ENCODE measurements at regions not wholly inside any gene's neighbourhood (a gene's known extent, or its start where the extent isn't known, plus 50 kb on each side); places are given as distances from the start of the nearest gene placed in this dataset.

DNA sequence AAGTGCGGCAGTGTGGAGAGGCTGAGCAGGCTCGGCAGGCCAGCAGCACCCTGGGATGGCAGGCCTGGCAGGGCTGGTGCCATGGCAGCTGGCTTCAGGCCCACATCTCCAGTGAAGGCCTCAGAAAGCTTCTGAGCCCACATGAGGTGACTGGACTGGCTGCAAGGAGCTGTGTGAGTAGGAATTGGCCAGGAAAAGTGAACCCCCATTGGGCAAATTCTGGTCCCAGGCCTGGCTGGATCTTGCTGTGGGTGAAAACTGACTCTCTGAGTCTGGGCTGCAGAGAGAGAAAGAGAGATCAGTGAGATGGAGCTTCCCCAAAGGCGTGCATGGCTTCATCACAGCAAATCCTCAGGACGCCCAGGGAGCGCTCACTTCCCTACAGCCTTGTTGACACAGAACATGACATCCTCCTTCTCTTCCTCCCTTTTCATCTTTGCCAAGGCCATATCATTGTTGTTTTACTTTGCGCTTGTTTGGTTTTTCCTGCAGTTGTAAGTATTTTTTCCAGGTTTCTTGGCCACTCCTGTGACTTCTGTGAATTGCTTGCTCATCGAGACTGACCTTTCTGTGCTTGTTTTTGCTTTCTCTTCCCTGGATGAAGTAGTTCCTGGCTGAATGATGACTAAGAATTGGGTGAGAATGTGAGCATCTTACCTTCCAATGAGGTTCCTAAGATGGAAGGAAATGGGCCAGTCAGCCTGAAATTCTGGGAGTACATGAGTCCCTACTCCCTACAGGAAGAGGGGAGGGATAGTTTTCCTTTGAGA, 299.1 kb downstream of the TLE3 start:
- no peak for DNase-seq

DNA sequence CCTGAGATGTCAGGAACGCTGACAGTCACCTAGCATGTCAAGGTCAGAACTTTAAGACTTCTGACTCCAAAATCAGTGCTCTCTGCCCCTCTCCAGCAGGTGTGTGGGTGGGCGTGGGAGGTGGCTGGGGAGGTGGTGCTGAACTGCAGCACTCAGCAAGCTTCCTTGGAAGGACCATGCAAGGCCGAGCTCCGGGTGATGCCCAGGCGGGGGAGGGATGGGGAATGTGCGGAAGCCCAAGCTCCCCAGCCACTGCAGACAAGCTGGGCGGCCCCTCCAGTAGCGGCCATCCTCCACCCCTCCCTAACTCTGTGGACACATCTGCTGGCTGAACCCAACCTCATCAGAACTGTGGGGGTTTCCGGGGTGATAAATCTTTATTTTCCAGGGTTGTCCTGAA, 296.6 kb downstream of the TLE3 start:
- DNase-seq = no peak

GRCh38 chr15:69802432-69802831, 295.3 kb downstream of the TLE3 start:
- DNase-seq = no peak

DNA sequence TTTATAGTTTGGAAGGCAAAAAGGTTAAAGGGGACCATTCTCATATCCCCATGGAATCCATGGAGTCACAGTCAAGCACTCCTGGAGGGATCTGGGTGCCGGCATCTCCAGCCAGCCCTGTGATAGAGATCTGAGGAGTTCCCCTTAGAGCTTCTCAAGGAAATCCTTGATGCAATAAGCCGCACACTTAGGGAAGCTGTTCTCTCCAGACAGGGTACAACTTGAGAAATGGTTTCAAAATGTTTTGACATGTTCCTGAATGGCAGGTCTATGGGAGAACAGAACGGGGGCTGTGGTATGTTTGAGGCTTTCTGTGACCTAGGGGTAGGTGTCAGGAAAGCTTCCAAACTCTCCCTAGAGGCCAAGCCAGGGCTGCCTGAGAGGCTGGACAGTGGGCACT, 292.9 kb downstream of the TLE3 start:
- no peak for DNase-seq

GRCh38 chr15:69805248-69805953, 292.3 kb downstream of the TLE3 start:
- no peak for DNase-seq

- DNase-seq = no peak
Observed at GRCh38 chr15:69806287-69806915, 291.3 kb downstream of the TLE3 start.

- DNase-seq = no peak
Observed at GRCh38 chr15:69807721-69808120, 290.0 kb downstream of the TLE3 start.

GRCh38 chr15:69808756-69809155, 289.0 kb downstream of the TLE3 start:
- no peak for DNase-seq

DNA sequence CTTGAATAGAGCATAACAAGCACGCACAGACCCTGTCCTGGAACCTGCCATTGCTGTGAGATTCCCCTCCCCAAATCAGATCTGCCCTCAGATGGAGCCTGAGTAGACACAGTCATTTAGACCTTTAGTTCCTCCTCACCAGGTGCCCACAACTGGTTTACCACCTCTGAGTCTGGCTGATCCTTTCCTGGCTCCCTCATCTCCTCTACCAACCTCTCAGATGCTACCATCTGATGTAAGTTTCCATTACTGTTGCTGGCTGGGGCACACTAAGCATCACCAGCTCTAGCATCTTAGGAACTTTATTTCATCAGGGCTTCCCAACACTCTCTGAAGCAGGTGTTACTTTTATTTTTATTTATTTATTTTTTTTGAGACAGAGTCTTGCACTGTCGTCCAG, 288.3 kb downstream of the TLE3 start:
- no peak for DNase-seq

DNA sequence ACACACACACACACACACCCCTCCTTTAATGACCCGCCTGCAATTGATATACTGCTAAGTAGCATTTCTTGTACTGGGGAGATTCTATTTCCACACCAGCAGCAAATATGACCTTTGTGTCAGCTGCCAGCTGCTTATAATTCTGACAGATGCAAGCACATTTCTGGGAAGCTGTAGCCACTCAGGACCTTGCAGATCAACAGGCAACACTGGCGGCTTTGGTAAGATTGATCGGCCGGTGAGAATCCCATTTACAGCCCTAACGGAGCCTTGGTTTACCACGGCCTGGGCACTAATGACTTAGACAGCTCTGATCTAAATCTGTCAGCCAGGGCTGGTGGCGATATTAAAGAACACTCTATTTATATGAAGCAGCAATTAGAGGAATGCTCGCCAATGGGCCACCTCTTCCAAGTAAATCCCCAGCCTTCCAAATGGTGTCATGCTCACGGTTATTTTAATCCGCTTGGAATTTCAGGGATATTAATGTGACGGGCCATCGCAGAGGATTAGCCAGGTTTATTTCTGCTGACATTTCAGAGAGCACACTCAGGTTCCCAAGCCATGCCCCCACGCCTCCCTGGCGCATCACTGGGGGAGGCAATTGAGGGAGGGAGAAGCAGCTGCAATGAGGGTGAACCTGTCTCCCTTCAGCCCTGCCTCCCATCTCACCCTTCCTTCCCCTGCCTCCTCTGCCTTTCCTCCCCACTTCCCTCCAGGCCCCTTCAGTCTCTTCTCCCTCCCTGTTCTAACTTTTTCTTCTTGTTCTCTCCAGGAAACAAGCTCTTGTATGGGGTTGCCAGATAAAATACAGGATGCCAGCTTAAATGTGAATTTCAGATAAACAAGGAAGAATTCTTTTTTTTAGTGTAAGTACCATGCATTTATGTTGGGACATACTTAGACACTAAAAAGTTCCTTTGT, 287.0 kb downstream of the TLE3 start:
- DNase-seq = no peak

DNA sequence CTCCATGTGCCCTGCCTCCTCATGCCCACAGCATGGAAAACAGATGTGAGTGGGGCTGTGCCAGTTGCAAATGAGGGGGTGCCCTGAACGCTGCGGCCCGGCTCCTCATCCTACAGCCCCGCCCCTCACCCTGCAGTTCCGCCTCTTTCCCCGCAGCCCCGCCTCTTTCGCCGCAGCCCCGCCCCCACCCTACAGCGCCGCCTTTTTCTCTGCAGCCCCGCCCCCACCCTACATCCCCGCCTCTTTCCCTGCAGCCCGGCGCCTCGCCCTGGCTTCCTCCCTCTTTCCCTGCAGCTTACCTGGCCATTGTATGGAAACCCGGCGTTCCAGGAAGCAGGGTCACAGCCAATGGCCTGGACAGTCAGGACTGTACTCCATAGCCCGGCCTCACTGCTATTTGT, 284.9 kb downstream of the TLE3 start:
- DNase-seq = no peak

GRCh38 chr15:69813881-69814280, 283.8 kb downstream of the TLE3 start:
- no peak for DNase-seq

DNA sequence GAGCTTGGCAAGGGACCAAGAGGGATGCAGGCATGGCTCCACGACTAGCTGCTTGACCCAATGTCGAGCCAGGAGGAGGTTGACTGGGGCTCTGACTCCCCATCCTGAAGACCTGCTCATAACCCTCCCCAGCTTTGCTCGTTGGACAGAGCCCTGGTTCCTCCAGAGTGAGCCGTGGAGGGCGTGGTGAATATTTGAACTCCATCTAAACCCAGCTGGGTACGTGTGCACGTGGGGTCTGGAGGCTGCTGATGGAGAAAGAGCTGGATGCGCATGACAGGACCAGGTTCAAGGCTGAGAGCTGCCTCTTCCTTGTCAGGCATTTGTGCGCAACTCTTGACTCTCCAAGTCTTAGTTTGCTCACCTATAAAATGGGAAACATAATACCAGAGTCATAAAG, 282.8 kb downstream of the TLE3 start:
- no peak for DNase-seq

DNA sequence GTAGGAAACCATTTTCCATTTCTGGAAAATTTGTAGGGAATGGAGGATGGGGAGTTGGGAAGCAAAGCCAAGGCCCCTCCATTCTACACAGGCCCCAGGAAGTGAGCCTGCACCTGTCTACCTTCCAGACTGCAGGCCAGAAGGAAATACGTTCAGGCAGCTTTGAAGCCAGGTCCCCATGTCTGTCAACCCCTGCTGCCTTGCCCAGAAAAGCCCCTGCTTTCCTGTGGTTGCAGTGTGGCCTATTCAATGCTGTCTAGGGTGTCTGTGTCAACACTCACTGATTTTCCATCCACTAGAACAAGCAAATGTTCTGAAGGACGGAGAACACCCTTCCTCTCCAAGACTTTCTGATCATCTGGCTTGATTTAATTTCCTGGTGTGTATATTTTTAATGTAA, 281.9 kb downstream of the TLE3 start:
- no peak for DNase-seq

DNA sequence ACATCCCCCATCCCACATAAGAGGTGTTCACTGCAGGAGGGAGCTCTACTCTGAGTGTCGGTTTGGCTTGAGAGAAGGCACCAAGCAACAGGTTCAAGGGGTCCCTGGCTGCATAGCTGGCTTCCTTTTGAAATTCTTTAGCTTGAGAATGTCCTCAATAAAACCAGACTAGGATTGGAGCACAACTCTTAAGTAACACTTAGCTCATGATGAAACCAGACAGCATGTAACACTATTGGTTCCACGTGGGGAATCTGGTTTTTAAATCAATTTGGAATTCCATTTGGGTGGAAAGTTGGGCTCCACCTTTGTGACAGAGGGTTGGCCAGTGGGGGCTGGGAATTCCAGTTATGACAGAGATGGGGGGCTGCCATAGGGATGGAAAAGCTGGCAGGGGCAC, 281.2 kb downstream of the TLE3 start:
- no peak for DNase-seq

GRCh38 chr15:69818529-69818928, 279.2 kb downstream of the TLE3 start:
- no peak for DNase-seq

GRCh38 chr15:69819371-69819770, 278.3 kb downstream of the TLE3 start:
- DNase-seq = no peak

DNA sequence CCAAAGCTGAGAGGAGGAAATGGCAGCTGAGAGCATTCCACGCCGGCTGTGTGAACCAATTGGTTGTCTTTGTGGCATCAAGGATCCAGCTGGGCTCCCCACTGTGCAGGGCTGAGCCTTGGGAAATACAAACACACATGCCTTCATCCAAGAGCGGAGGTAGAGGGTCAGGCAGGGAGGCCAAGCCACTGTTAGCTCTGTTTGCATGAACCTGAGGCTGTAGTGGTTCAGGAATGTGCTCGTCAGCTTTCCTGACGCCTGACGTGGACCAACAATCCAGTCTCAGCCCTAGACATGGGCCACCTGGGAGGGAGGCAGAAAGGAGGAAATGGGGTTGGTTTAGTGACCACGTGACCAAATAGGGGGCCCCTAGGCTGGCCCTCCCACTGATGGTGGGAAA, 276.9 kb downstream of the TLE3 start:
- DNase-seq = no peak

DNA sequence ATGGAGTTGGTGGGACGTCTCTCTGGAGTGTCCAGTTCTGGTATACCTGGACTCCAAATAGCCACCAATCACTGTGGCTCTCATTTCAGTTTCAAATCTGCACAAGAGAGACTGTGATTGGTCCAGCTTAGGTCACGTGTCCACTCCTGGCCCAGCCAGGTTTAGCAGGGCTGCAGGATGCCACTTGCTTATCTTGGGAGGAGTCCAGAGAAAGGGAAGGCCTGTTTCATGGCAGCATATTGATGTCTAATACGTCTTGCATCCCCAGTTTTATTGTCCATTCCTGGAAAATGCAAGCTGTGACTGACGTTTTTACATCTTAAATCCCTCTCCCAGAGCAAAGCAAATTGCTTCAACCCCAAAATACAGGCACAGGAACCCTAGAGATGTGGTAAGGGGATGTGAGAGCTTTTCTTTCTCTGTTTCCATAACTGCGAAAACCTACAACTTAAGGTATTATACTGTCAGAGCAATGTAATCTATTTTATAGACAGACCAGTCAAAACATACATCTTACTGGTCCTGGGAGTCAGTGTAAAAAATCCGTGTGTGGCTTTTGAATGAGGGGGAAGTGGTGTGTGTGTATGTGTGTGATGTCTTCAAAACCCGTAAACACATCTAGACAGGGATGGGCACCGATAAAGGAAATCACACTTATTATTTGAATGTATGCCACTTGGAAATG, 274.4 kb downstream of the TLE3 start:
- DNase-seq = no peak

GRCh38 chr15:69824075-69824876, 273.4 kb downstream of the TLE3 start:
- no peak for DNase-seq

- no peak for DNase-seq
Observed at GRCh38 chr15:69824877-69825406, 272.8 kb downstream of the TLE3 start.

Measured in HCEC 1CT (cell line).